Ishikawa (cell line): ENCODE measurements at regions not wholly inside any gene's neighbourhood (a gene's known extent, or its start where the extent isn't known, plus 50 kb on each side); places are given as distances from the start of the nearest gene placed in this dataset.

ENCODE experiments used
- CREB1 ChIP-seq: IDR thresholded peaks from 2 replicates; pipeline ENCODE4 v1.6.1; 2012; ENCODE audit warnings: low read depth
- REST ChIP-seq: IDR thresholded peaks from 2 replicates; pipeline ENCODE4 v1.6.1; 2012; ENCODE audit warnings: low read depth, mild to moderate bottlenecking
- TAF1 ChIP-seq: IDR thresholded peaks from 2 replicates; pipeline ENCODE4 v1.6.1; 2012; ENCODE audit warnings: low read depth, mild to moderate bottlenecking

GRCh38 chr2:228697456-228697855 is 516.0 kb upstream of the SPHKAP start:
- TF ChIP-seq REST (no peak), CREB1 (no peak), TAF1 (no peak)
